HG02870 (cell line): ENCODE measurements at regions not wholly inside any gene's neighbourhood (a gene's known extent, or its start where the extent isn't known, plus 50 kb on each side); places are given as distances from the start of the nearest gene placed in this dataset.

Experiments used
- ATAC-seq: cut with Tn5 transposase; IDR thresholded peaks from one replicate; pipeline ENCODE4 v1.9.1; 2021; ENCODE audit warnings: mild to moderate bottlenecking, moderate library complexity; ENCODE audit not compliant: unreplicated experiment

- no peak for ATAC-seq
Measured at GRCh38 chr19:29371251-29372090, 154.3 kb upstream of the VSTM2B start.

GRCh38 chr19:29372091-29372415 lies 153.7 kb upstream of the VSTM2B start:
- ATAC-seq, result no peak

- no peak for ATAC-seq
Measured at GRCh38 chr19:29372461-29372860, 153.3 kb upstream of the VSTM2B start.

- ATAC-seq, result no peak
Measured at GRCh38 chr19:29372921-29373797, 152.6 kb upstream of the VSTM2B start.

GRCh38 chr19:29375429-29376119 lies 150.2 kb upstream of the VSTM2B start:
- no peak for ATAC-seq

- ATAC-seq, result no peak
Measured at GRCh38 chr19:29376855-29377354, 148.9 kb upstream of the VSTM2B start.

- ATAC-seq, result no peak
Measured at GRCh38 chr19:29378126-29378525, 147.7 kb upstream of the VSTM2B start.

GRCh38 chr19:29378543-29379080 lies 147.2 kb upstream of the VSTM2B start:
- no peak for ATAC-seq

GRCh38 chr19:29379257-29380021 lies 146.4 kb upstream of the VSTM2B start:
- no peak for ATAC-seq

- no peak for ATAC-seq
Measured at GRCh38 chr19:29380581-29380980, 145.2 kb upstream of the VSTM2B start.

- no peak for ATAC-seq
Measured at GRCh38 chr19:29381353-29382203, 144.2 kb upstream of the VSTM2B start.

- no peak for ATAC-seq
Measured at GRCh38 chr19:29383696-29384095, 142.1 kb upstream of the VSTM2B start.

- ATAC-seq, result no peak
Measured at GRCh38 chr19:29384656-29385055, 141.1 kb upstream of the VSTM2B start.

- no peak for ATAC-seq
Measured at GRCh38 chr19:29385191-29385795, 140.5 kb upstream of the VSTM2B start.

- ATAC-seq, result no peak
Measured at GRCh38 chr19:29386970-29387369, 138.8 kb upstream of the VSTM2B start.

- ATAC-seq, result no peak
Measured at GRCh38 chr19:29387586-29387985, 138.2 kb upstream of the VSTM2B start.

- ATAC-seq, result no peak
Measured at GRCh38 chr19:29389495-29389894, 136.3 kb upstream of the VSTM2B start.

- ATAC-seq, result no peak
Measured at GRCh38 chr19:29390742-29391141, 135.1 kb upstream of the VSTM2B start.

- no peak for ATAC-seq
Measured at GRCh38 chr19:29393915-29394460, 131.8 kb upstream of the VSTM2B start.
